ENCODE measurements at regions not wholly inside any gene's neighbourhood (a gene's known extent, or its start where the extent isn't known, plus 50 kb on each side); places are given as distances from the start of the nearest gene placed in this dataset.
"Not testable (repeated sequence)": the region's sequence is repeated elsewhere in the genome, so short reads cannot be mapped to it uniquely, and the experiment has no call there.

DNA sequence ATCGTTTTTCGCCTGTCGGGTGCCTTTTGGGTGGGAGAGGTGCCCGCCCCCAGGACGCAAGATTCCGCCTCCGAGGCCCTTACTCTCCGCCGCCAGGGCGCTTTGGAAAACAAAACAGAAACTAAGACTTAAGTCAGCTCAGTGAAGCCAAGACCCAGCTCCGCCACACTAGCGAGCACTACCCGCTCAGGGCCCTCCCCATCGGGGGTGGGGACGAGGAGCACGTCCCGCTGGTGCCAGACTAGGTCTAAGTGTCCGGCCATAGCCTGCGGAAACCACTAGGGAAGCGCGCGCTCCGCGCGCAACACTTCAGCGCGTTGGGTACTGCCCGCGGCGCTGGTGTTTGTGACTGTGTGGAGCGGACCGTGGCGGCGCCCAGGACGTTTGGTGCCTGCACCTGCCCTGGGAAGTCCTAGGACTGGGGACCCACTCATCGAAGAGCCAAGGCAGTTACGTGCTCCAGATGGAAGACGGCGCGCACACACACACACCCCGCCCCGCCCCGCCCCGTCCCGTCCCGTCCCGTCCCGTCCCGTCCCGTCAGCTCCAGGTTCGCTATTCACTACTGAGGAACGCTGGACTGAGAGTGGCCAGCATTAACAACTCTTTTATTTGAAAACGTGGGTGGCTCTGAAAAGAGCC, 57.6 kb upstream of the BOLA1 start:
- DNase-seq, result not testable (repeated sequence)

DNA sequence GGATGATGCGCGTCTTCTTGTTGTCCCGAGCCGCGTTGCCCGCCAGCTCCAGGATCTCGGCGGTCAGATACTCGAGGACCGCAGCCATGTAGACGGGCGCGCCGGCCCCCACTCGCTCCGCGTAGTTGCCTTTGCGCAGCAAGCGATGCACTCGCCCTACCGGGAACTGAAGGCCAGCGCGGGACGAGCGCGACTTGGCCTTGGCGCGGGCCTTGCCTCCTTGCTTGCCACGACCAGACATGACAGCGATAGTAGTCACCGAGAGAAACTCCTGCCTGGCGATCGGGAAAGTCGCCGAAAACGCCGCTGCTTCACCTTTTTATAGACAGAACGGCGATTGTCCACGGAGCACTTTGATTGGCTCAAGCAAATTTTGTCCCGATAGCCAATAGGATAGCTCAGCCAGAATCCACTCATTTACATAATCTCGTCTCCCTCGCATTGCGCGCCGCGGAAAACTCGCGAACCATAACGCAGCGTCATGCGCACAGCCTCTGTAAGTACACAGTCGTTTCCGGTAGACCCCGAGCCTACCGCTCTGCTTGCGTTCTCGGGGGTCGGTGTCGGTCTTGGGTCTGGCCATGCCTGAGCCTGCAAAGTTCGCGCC, 56.8 kb upstream of the BOLA1 start:
- DNase-seq, result not testable (repeated sequence)

GRCh38 chr1:149843431-149844041, 55.8 kb upstream of the BOLA1 start:
- DNase-seq, result peak; percentile 7

- peak; percentile 20 for DNase-seq
Measured at GRCh38 chr1:149844101-149844500, 55.3 kb upstream of the BOLA1 start.

DNA sequence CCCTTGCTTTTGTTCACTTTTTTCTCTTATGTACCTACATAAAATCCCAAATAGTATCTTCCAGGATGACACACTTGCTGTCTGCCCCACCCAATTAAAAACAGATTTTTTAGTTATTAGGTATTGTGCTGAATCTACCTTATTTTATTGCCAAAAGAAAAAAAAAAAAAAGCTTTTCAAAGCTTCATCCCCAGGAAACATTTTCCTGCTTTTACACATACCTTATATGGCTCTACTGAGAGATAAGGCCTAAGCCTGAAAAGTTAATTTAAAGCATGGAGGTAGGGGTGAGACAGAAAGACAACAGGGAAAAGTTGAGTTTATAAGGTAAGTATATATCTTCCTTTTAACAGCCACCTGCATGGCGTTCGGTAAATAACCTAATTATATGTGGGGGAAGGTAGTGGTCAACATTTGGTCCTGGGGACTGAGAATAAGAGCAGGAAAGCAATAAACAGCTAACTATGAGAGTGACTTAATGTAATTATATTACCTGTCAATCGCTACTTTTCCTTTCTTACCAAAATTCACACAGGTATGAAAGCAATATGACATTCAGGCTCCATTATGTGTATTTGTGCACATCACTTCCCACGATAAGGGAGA, 54.6 kb upstream of the BOLA1 start:
- no peak for DNase-seq

DNA sequence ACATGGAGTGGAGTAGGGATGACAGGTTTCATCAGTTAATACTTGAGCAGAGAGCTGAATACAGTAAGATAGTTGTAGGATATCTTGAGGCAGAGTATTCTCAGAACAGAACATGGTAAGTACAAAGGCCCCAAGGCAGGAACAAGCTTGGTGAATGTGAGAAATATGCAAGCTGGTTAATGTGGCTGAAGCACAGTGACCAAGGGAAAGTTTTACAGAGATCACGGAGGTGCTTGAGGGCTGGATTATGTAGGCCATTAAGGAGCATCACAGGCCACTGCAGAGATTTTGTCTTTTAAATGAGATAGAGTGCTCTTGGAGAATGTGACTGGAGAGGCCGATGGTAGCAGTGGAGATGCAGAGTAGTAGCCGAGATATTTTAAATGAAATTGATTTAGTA, 54.0 kb upstream of the BOLA1 start:
- no peak for DNase-seq

DNA sequence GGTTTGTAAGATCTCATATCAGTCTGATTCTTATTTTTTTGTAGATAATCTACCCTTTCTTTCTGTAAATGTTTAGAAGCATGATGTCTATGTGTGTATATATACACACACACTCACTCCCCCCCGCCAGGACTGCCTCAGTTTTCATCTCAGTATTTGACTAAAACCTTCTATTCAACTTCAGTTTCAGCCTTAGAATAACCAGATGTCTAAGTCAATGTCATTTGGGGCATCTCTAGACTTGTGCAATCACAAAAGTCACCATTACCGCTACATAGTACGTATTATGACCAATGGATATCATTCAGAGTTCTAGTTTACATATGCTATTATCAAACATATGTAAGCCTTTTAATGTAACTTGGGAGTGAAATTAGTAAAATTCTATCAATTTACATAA, 53.3 kb upstream of the BOLA1 start:
- peak; percentile 14 for DNase-seq

GRCh38 chr1:149846593-149847466, 52.5 kb upstream of the BOLA1 start:
- no peak for DNase-seq

DNA sequence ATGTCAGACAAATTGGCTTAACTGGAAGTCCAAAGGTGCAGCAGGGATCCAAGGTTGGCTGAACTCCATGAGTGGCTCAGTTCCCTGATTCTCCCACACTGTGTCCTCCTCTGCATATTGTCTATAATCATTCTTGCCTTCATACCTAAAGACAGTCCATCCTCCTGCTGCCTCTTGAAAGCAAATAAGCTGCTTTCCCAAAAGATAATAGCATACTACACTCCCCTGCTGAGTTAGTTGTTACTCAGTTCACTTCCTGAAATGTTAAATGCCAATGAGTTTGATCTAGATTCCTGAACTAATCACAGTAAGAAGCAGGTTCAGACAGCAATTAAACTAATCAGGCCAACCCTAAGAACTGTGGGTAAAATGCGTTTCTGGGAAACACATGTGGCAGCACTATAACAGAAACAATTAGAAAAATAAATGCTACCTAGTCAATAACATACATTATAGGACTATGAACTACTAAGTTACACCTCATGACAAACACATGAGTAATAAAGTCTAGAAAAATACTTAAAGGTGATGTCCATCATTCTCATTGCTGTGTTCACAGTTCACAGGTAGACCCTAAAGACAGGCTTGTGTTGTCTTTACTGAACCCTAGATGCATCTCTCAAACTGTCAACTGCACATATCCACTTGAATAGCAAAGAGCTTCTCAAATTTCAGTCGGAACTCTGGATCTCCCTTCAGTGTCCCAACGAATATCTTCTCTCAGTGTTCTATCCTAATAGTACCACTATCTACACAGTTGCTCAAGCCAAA, 50.8 kb upstream of the BOLA1 start:
- DNase-seq, result no peak

DNA sequence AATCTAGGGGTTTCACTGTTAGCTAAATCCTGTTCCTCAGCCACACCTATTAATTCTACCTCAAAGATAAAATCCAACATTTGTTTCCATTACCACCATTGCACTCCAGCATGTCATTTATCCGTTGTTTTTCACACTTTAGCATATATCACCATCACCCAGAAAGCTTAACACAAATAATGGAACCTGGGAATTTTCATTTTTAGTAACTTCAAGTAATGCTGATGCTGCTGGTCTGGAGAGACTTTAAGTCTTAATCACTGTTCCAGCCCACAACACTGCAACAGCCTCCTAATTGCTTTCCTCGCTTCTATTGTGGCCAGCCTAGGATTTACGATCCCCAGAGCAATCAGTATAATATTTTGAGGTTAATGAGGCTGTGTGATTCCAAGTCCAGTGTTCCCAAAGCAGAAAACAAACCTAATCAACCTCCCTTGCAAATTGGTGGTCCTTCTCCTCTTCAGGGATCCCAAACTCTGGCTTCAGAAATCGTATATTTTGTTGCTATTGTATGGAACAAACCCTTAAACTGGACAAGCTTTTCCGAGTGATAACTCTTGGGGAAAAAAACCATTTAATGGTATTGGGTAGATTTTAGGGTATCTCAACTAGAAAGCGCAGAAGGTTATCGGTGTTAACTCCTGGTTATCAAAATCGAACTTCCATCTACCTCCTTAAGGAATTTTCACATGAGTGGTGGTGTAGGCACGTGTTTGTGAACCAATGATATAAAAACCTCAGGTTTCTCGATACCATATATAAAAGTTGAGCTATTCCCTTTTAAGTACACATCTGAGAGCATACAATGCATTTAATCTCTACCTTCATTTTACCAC, 50.0 kb upstream of the BOLA1 start:
- no peak for DNase-seq
